KMS-11 (cell line): ENCODE measurements at regions not wholly inside any gene's neighbourhood (a gene's known extent, or its start where the extent isn't known, plus 50 kb on each side); places are given as distances from the start of the nearest gene placed in this dataset.

Experiments used
- H2AFZ ChIP-seq: fragments of 200-600 bp; sonication (generic); 2 replicates; pipeline ENCODE4 v1.6.1; 2016; ENCODE audit warnings: antibody characterized with exemption, mixed run types, low read depth
- H3K27ac ChIP-seq: fragments of 200-600 bp; sonication (generic); 2 replicates; pipeline ENCODE4 v1.6.1; 2016; ENCODE audit warnings: mild to moderate bottlenecking, mixed run types
- H3K27me3 ChIP-seq: fragments of 200-600 bp; sonication (generic); 2 replicates; pipeline ENCODE4 v1.6.1; 2017; ENCODE audit warnings: mild to moderate bottlenecking, low read depth, mixed run types, moderate library complexity; ENCODE audit not compliant: insufficient read depth
- H3K36me3 ChIP-seq: fragments of 200-600 bp; sonication (generic); 2 replicates; pipeline ENCODE4 v1.6.1; 2017; ENCODE audit warnings: mild to moderate bottlenecking, mixed run types; ENCODE audit not compliant: insufficient read depth
- H3K4me1 ChIP-seq: fragments of 200-600 bp; sonication (generic); 2 replicates; pipeline ENCODE4 v1.6.1; 2016; ENCODE audit warnings: mild to moderate bottlenecking, low read depth, mixed run types; ENCODE audit not compliant: poor library complexity, severe bottlenecking
- H3K4me2 ChIP-seq: fragments of 200-600 bp; sonication (generic); 2 replicates; pipeline ENCODE4 v1.7.0; 2016; ENCODE audit warnings: mild to moderate bottlenecking, mixed run types
- H3K4me3 ChIP-seq: fragments of 200-600 bp; sonication (generic); IDR thresholded peaks from 2 replicates; pipeline ENCODE4 v1.6.1; 2017; ENCODE audit warnings: low read depth, low read length, mixed read lengths; ENCODE audit not compliant: insufficient read depth
- H3K79me2 ChIP-seq: fragments of 200-600 bp; sonication (generic); 2 replicates; pipeline ENCODE4 v1.6.1; 2016; ENCODE audit warnings: low read depth, mixed run types; ENCODE audit not compliant: insufficient read depth
- H3K9ac ChIP-seq: fragments of 200-600 bp; sonication (generic); 2 replicates; pipeline ENCODE4 v1.6.1; 2016; ENCODE audit warnings: mild to moderate bottlenecking, mixed run types
- H4K20me1 ChIP-seq: fragments of 200-600 bp; sonication (generic); 2 replicates; pipeline ENCODE4 v1.6.1; 2016; ENCODE audit warnings: mild to moderate bottlenecking, mixed run types; ENCODE audit not compliant: insufficient read depth
- CTCF ChIP-seq: fragments of 200-600 bp; sonication (generic); conservative IDR thresholded peaks from 2 replicates; pipeline ENCODE4 v1.6.1; 2017; ENCODE audit warnings: low read depth, mild to moderate bottlenecking, antibody characterized with exemption, low read length, moderate library complexity, mixed read lengths

- H3K36me3 ChIP-seq: no peaks in the 10 kb centered on the region
- no peak overlapping the region for H3K27ac ChIP-seq
- H3K4me3 ChIP-seq: no peak overlapping the region
- TF ChIP-seq CTCF: no peak
- H3K27me3 ChIP-seq: no peaks in the 10 kb centered on the region
- H3K79me2 ChIP-seq: no peaks in the 10 kb centered on the region
- H3K4me1 ChIP-seq: peaks cover 17% of the 10 kb centered on the region
- peak overlapping the region; percentile 0; the same call in 1 of the 2 replicates for H3K4me2 ChIP-seq
- no peak overlapping the region for H2AFZ ChIP-seq
- H4K20me1 ChIP-seq: no peaks in the 10 kb centered on the region
- H3K9ac ChIP-seq: no peak overlapping the region
Observed at GRCh38 chr7:131218727-131219128, 108.9 kb upstream of the MKLN1 start.

- Histone ChIP-seq H3K36me3 (no peaks in the 10 kb centered on the region), H3K4me1 (peaks cover 17% of the 10 kb centered on the region), H3K4me2 (peak overlapping the region; percentile 0; the same call in 1 of the 2 replicates), H3K4me3 (no peak overlapping the region), H2AFZ (no peak overlapping the region), H3K9ac (no peak overlapping the region), H4K20me1 (no peaks in the 10 kb centered on the region), H3K79me2 (no peaks in the 10 kb centered on the region), H3K27ac (no peak overlapping the region), H3K27me3 (no peaks in the 10 kb centered on the region)
- no peak for TF ChIP-seq CTCF
Observed at GRCh38 chr7:131219312-131220041, 108.2 kb upstream of the MKLN1 start.

DNA sequence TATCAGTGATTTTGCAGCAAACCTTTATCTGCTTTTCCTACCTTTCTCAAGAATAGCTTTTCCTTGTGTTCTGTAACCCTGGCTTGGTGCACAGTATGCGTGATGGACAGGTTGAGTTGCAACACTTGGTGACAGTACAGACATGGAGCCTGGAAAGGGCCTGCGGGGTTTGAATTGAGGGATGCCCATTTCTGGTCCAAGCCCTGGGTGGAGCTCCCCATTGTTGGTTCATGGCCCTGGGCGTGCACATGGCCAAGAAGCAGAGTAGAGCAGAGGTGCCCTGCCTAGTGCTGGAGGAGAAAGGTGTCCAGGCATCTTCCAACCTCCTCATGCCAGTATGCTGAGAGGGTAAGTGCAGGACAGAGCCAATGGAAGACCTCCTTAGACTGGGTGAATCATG, 106.6 kb upstream of the MKLN1 start:
- no peak overlapping the region for H3K27ac ChIP-seq
- no peak overlapping the region for H3K4me2 ChIP-seq
- no peak overlapping the region for H3K4me3 ChIP-seq
- no peaks in the 10 kb centered on the region for H3K79me2 ChIP-seq
- H2AFZ ChIP-seq: no peak overlapping the region
- H4K20me1 ChIP-seq: no peaks in the 10 kb centered on the region
- H3K4me1 ChIP-seq: peaks cover 30% of the 10 kb centered on the region
- no peak for TF ChIP-seq CTCF
- H3K27me3 ChIP-seq: no peaks in the 10 kb centered on the region
- no peaks in the 10 kb centered on the region for H3K36me3 ChIP-seq
- H3K9ac ChIP-seq: no peak overlapping the region

DNA sequence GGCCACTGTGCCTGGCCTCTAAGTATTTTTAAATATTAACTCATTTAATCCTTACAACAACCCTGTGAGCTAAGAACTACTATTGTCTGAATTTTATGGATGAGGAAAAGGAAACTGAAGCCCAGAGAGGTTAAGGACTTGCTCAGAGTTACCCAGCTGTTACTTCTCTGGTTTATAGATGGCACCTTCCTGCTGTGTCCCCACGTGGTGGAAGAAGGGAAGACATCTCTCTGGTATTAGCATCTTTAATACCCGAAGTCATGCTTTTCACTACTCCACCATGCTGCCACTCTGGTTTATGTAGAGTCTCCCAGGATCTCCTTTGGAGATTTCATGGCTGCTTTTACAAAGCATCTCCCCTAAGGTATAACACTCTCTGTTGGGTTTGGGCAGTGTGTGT, 105.5 kb upstream of the MKLN1 start:
- Histone ChIP-seq H3K27me3 (no peaks in the 10 kb centered on the region), H3K4me2 (no peak overlapping the region), H3K27ac (no peak overlapping the region), H2AFZ (no peak overlapping the region), H3K79me2 (no peaks in the 10 kb centered on the region), H4K20me1 (no peaks in the 10 kb centered on the region), H3K4me3 (no peak overlapping the region), H3K36me3 (no peaks in the 10 kb centered on the region), H3K4me1 (peaks cover 41% of the 10 kb centered on the region), H3K9ac (no peak overlapping the region)
- no peak for TF ChIP-seq CTCF
